GM21717 (cell line): ENCODE measurements at regions not wholly inside any gene's neighbourhood (a gene's known extent, or its start where the extent isn't known, plus 50 kb on each side); places are given as distances from the start of the nearest gene placed in this dataset.

Experiments
- ATAC-seq: cut with Tn5 transposase; IDR thresholded peaks from one replicate; pipeline ENCODE4 v1.9.1; 2021; ENCODE audit warnings: mild to moderate bottlenecking, moderate library complexity; ENCODE audit not compliant: unreplicated experiment

DNA sequence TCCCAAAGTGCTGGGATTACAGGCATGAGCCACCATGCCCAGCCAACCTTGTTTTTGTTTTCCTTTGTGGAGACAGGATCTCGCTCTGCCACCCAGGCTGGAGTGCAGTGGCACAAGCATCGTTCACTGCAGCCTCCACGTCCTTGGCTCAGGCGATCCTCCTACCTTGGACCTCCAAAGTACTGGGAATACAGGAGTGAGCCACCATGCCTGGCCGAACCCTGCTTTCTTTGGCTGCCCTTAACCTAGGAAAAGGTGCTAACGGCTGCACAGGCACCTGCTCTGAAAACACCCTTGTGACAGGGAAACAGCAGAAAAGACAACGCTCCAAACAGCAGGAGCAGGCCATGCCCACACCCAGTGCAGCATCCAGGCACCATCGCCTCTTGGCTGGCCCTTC is 71.9 kb downstream of the OAT start:
- ATAC-seq = no peak

DNA sequence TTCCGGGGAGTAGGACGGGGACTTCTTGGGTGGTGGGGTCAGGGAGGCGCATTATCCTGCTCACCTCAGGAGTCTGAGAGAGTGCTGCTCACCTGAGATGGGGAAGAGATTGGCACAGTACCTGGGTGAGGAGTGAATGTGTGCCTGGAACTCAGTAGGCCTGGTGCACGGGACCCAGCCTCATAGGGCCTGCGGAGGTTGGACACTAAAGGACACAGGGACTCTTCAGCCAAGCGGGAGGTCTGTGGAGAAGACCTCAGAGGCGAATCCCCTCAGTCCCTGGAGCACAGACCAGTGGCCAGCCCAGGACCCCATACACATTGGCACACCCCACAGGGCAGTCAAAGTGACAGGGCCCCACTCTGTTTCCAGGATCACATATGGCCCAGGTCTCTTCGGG is 73.2 kb downstream of the OAT start:
- no peak for ATAC-seq

DNA sequence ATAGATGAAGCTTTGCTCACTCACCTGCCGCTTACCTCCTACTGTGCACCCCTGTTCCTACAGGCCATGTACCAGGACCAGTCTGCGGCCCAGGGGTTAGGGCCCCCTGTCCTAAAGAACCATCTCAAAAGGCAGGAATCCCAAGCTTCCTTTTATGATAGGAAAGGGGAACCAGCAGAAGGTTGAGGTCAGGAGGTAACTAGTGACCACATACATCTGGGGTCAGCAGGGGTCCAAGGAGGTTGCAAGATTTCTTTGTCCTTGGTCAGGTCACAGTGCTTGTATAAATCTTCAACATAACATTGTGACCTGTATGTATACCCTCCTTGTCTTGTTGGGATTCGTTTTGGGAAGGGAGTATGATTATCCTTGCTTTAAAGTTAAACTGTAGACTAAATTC is 73.8 kb downstream of the OAT start:
- ATAC-seq = no peak

DNA sequence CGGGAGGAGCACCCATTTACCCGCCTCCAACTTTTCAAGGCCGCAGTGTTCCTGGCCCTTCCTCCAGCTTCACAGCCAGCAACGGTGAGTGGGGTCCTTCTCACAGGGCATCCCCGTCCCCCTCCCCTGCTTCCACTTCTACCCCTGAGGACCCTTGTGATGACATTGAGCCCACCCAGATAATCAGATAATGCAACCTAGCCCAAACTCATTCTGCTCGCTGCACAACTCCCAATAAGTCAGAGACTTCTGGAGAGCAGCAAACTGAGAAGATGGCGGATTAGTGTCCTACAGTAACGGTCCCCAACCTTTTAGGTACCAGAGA is 74.5 kb downstream of the OAT start:
- no peak for ATAC-seq

DNA sequence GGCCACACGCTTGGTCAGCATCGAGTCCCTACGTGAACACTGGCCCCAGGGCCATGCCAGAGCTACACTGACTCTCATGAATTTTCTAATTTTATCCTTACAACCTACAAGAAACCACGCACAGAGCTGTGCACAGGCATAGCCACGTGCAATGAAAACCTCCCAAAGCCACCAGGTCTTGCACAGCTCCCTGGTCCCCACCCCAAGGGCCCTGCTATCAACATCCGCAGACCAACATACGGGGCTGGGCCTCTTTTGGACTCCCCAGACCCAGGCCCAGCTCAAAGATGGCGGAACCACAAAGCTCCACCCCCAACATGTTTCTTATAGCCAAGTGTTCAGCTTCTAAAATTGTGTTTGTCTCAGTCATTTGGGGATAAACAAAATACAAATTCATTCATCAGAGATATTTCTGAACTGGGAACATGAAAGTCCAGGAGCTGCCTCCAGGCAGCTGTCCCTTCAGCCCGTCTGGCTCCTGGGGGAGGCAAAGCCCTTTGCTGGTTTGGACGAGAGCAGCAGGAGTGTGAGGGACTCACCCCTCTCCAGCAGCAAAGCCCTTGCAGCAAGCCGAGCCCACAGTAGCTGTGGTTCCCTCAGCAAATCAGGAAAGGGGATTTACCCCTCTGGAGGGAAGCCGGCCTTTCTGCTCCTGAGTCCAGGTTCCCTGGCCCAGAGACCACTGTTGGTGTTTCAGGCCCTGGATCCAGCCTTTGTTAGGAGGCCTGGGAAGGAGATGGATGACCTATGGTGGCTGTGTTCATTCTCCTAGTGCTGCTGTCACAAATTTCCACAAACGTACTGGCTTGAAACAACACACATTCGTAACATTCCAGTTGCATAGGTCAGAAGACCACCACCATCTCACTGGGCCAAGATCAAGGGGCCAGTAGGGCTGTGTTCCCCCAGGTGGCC is 75.1 kb downstream of the OAT start:
- ATAC-seq = no peak

DNA sequence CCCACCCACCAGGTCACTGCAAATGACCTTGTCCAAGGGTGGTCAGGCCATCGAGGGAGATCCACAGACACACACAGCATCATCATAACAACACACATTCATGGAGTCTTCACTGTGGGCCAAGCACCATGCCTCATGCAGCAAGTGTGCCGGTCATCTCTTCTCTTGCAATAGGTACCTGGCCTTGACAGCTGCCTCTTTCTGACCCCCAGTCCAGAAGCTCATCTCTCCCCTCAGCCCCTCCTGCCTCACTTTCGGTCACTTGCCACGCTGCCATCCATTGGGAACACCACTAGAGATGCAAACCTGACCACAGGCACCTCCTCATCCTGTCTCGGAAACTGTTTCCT is 75.9 kb downstream of the OAT start:
- no peak for ATAC-seq

DNA sequence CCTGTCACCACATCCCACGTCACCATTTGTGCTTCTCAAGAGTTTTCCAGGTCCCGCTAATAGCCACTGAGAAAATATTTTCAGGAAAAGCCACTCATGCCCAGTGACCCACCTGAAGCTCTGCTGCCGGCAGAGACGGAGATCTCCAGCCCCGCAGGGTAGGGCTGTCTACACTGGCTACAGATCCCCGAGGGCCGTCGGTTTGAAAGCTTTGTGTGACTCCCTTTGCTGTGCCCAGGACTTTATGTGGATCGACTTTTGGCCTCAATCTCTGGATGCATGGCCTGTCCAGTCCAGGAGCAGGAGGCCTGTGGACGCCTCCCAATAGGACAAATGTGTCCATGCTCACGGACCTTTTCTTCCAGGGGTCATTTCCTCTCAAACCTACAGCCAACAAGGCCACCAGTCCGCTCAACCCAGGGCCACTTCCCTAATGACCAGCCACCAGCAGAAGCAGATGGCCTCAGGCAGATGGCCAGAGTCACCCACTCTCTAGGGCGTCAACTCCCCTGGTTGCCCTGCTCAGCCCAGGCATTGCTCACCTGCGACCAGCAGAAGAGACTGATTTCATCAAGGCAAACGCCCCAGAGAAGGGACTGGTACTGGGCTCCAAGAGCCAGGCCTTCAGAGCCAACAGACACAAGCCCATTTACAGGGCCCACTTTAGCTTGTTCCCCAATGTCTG is 76.4 kb downstream of the OAT start:
- ATAC-seq = no peak

DNA sequence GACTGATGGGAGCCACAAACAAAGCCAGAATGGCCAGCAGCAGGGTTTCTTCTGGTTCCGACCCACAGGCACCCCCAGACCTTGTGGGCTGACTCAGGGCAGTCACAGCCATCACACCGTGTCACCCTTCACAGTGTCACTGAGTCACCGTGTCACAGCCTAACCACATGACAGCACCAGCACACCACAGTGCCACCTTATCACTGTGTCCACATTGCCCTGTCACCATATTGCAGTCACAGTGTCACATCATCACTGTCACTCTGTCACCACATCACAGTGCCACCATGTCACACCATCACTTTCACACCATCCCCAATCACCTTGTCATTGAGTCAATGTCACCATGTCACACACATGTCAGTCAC is 77.0 kb downstream of the OAT start:
- ATAC-seq = no peak

DNA sequence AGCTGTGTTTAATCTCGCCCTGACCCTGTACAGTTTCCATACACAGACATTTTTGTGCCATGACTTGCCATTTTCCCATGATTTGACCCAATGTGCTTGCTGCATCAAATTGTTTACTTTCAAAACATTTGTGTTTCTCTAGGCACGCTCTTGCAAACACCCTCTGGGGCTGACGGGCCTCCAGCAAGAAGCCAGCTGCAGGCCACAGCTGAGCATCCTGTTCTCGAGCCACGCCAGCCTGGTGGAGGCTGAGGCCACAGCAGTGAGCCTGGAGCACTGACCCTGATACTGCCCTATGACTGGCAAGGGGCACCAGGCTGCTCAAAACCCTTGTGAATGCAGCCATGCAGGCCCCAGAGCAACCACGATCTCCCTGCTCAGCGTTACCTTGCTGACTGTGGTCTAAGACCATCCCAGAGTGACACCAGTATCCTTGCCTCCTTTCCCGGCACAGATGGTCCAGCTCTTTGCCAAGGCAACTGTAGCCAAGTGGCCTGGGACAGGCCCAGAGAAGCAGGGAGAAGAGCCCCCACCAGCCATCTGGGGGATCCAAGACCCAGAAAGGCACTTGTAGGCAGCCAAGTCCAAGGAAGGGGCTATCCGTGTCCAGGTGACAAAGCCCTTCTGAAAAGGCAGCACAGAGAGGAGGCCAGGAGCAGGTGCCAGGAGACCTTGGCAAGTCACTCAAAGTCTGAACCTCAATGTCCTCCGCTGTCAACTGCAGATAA is 78.5 kb downstream of the OAT start:
- no peak for ATAC-seq

DNA sequence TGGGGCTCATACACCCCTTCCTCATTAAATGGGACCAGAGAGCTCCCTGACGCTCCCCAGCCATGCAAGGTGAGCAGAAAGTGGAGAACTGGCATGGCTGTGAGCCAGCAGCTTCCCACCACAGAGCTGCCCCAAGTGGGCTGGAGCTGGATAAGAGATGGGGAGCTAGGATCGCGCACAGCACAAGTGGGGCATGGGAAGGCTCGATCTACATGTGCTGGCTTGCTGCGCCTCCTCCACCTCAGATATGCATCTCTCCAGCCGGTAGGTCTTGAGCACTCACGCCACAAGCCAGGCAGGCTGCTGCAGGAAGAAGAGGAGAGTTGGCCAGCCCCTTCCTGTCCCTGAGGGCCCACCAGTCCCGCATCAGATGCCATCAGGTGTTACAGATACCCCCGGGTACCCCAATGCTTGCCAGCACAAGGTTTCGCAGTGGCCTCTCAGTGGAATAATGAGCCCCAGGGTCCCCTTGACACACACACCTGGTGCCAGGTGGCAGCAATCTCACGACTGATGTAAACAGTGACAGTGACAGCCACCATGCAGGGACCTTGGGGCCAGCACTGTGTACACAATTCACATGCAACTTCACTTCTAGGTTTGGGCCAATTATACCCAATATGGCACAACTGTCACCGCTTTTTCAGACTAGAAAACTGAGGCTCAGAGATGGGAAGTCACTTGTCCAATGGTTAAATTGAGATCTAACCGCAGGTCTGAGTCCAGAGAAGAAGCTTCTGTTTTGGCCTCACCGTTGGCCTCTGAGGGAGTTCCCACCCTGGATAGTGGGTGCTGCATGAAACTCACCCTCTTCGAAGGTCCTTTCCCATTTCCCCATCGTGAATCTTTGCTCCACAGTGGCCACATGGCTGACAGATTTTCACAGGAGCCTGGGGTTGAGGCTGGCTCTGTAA is 79.3 kb downstream of the OAT start:
- no peak for ATAC-seq

DNA sequence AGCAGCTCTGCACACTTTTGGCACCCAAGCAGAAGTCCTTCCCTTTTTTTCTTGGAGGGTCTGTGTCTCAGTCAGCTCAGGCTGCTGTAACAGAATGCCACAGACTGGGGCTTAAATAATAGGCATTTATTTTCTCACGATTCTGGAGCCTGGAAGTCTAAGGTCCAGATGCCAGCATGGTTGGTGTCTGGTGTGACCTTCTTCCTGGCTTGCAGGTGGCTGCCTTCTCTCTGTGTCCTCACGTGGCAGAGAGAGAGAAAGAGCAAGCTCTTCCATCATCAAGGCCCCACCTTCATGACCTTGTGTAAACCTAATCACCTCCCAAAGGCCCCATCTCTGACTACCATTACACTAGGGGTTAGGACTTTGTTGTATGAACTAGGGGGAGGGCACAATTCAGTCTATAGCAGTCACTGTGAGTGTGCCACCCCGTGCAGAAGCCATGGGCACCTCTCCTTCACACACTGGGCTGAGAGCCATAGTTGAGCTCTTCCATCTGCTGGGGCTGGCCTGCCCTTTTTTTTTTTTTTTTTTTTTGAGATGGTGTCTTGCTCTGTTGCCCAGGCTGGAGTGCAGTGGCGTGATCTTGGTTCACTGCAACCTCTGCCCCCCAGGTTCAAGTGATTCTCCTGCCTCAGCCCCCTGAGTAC is 80.3 kb downstream of the OAT start:
- ATAC-seq = no peak

DNA sequence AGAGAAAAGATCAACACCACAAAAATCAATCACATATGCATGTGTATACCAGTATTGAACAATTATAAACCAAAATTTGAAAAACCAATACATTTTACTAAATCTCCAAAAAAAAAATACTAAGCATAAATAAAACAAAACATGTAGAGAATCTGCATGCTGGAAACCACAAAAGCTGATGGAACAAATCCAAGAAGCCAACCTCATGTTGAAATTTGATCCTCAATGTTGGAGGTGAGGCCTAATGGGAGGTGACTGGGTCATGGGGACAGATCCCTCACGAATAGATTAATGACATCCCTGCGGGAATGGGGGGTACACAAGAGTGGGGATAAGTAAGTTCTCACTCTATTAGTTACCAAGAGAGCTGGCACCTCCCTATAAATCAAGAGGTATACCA is 82.5 kb downstream of the OAT start:
- no peak for ATAC-seq

DNA sequence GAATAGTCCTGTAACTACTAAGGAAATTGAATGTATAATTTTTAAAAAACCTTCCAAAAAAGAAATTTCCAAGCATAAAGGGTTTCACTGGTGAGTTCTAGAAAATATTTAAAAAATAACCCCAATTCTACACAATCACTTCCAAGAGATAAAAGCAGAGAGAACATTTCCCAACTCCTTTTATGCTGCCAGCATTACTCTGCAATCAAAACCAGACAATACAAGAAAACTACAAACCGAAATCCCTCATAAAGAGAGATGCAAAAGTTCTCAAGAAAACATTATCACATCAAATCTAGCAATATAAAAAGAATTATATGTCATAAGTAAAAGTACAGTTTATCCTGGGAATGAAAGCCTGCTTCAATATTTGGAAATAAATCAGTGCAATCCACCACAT is 84.8 kb downstream of the OAT start:
- ATAC-seq = no peak

DNA sequence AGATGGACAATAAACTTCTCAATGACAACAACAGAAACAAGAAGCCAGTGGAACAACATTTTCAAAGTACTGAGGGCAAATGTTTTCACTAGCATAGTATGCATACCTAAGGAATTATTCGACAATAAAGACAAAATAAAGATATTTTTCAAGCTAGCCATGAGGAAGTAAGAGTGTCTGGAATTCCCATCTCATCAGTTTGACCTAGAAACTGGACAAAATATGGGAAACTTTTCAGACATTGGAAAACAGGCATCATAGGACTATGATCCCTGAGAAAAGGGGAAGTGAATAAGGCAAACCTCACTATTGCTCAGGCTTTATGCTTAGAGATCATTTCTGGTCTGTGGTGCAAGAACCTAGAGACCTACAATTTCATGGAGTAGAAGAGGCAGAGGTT is 86.3 kb downstream of the OAT start:
- ATAC-seq = no peak

DNA sequence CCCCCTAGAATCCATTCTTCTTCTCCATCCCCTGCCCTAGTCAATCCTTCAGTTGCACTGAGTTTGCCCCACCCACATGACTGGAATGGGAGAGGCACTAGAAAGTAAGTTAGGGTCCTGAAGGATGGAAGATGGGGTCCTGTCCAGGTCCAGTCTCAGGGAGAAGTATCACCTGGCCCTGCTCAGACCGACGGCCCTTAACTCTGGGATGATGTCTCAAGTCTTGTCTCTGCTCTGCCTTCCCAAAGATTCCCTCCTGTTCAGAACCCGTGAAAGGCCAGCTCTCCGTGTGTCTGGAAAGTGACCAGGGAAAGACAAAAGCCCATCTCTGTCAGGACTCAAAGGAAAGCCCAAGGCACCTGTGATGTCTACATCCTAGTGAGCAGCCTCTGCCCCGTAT is 88.8 kb downstream of the OAT start:
- no peak for ATAC-seq

DNA sequence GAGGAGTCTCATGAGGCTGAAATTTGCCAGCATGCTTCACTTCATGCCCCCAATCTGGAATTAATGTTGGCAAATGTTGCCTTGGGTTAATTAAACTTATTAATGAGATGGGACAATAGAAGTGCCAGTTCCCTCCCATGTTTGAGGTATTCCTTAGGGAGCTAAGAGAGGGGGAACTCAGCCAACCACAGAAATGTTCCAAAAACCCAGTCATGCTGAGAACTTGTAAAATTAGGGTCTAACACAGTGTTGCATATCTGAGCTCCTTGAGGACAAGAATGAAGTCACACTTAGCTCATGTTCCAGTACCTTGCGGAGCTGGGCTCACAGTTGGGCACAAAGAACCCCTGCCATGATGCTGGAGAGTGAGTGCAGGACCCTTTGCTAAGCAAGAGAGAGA is 89.4 kb downstream of the OAT start:
- ATAC-seq = no peak

DNA sequence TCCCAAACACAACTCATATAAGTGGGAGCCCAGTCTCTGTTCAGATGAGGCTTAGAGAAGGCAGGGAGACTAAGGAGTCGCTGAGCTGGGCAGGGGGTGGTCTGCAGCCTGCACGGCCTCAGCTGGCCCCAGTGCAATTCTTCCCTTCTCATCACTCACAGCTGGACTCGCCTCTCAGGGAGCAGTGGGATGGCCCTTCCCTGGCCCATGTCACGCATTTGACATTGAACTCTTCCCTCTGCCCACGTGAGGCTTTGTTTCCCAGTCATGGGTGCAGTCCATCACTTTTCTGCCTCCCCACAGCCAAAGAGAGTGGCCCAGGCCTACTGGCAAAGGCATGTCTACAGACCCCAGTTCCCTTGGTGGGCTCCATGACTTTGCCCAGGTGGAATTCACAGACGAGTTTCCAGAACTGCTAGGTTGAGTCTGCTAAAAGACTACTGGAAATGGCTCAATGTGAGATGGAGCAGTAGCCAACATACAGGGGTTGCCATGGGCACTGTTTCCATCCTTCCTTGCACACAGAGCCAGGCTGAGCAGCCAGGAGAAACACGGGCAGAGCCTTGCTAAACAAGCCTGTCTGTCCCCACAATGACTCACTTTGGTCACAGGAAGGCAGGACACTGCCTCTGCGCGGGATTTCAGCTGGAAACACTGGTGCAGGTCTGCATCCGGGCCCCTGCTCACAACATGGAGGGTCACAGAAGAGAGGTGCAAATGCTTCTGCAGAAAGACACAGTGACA is 90.1 kb downstream of the OAT start:
- ATAC-seq = no peak

DNA sequence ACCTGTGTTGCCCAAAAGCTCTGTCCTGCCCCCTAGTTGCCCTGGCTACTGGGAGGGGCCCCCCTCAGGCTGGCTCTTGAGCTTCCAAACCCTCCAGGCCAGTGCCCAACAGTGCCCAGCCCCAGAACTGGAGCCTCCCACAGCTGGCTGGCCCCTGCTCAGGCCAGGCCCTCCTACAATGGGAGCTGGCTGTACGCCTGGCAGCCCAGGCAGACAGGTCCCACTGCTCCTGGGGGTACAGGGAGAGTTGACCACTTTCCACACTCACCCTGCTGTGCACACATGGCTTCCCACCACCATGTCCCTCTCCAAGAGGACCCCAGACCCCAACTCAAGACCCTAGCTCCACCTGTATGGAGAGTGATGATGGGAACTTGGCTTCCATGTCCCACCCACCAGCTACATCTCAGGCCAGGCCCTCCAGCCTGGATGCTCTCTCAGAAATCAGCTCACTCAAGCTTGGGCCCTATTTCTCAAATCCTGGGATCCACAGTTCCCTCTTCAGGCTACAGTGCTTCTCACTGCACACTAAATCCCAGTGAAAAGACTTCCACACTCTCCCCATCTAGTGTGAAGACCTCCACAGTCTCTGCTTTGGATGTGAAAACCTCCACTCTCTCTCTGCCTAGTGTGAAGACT is 92.6 kb downstream of the OAT start:
- no peak for ATAC-seq

DNA sequence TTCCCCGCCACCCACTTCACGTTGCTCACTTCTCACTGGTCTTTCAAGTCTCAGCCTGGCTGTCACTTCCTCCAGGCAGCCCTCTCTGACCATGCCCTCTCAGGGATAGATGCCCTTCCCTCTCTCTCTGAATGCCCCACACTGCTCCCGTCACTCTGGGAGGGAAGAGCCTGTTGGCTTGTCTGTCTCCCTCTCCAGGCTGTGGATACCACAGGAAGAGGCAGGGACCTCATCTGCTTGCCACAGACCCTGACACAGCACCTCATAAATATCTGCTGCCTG is 93.1 kb downstream of the OAT start:
- no peak for ATAC-seq
